Muscle of leg (tissue), 3 donors: ENCODE measurements at regions not wholly inside any gene's neighbourhood (a gene's known extent, or its start where the extent isn't known, plus 50 kb on each side); places are given as distances from the start of the nearest gene placed in this dataset.
A peak's percentile ranks its signal among the peaks of the same experiment; 100 is the strongest.

Experiments used
- DNase-seq: peaks from one replicate; pipeline ENCODE4 v3.0.0; 2013
- H3K27ac ChIP-seq: one replicate; pipeline ENCODE4 v1.5.1; 2013; ENCODE audit warnings: mild to moderate bottlenecking, low read length, control low read depth
- H3K27me3 ChIP-seq: one replicate; pipeline ENCODE4 v1.6.1; 2013; ENCODE audit warnings: low read length; ENCODE audit not compliant: control insufficient read depth, insufficient read depth
- H3K36me3 ChIP-seq: one replicate; pipeline ENCODE4 v1.6.1; 2013; ENCODE audit warnings: low read length; ENCODE audit not compliant: control insufficient read depth, insufficient read depth
- H3K4me1 ChIP-seq: one replicate; pipeline ENCODE4 v1.6.1; 2013; ENCODE audit warnings: low read length; ENCODE audit not compliant: control insufficient read depth, insufficient read depth
- H3K4me3 ChIP-seq: one replicate; pipeline ENCODE4 v1.5.1; 2013; ENCODE audit warnings: low read length, control low read depth
- H3K9me3 ChIP-seq: replicated peaks from 2 replicates; pipeline ENCODE4 v1.6.1; 2013; ENCODE audit warnings: low read depth, low read length; ENCODE audit not compliant: control insufficient read depth
- WGBS: methylation state at CpG from one replicate; pipeline ENCODE4 v1.1.5; 2013; ENCODE audit warnings: missing lambda C conversion rate; ENCODE audit not compliant: insufficient coverage; 5-methylcytosine and 5-hydroxymethylcytosine counted together

DNA sequence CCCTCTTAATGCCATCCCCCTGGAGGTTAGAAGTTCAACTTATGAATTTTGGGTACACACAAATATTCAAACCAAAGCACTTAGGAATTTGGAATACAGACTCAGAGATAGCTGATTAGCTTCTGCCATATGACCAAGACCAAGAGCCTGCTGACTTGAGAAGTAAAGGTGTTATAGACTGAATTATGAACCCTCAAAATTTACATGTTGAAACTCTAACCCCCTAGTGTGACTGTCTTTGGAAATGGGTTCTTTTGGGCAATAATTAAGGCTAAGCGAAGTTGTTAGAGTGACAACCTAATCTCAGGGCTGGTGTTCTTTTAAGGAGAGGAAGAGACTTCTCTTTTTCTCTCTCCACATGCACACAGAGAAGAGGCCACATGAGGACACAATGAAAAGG is 151.2 kb downstream of the COX18 start:
- Histone ChIP-seq H3K4me3 (no peak overlapping the region), H3K27ac (no peak overlapping the region), H3K4me1 (no peaks in the 10 kb centered on the region), H3K9me3 (no peaks in the 10 kb centered on the region), H3K36me3 (no peaks in the 10 kb centered on the region), H3K27me3 (no peaks in the 10 kb centered on the region)
- no CpG with 5 or more reads among the region's 1 CpG for WGBS
- no peak for DNase-seq

DNA sequence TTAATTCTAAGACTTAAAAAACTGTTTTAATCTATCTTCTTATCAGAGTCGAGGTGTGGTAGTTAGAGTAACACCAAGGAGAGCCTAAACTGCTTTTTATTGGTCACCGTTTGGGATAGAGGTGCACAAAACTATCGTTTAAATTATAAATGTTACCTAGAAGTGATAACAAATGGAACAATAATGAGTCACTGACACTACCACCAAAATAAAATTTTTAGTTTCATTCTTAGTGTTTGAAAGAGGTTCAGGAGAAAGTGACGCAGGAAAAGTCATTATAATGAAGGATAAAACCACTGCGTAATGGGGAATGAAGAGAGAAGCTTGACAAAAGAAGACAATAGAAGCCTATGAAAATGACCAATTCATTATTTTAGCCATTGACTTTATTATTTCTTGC is 158.2 kb downstream of the COX18 start:
- no peaks in the 10 kb centered on the region for H3K36me3 ChIP-seq
- no peak overlapping the region for H3K27ac ChIP-seq
- no CpG with 5 or more reads among the region's 5 CpGs for WGBS
- H3K4me1 ChIP-seq, result no peaks in the 10 kb centered on the region
- no peaks in the 10 kb centered on the region for H3K9me3 ChIP-seq
- DNase-seq, result no peak
- H3K4me3 ChIP-seq, result no peak overlapping the region
- no peaks in the 10 kb centered on the region for H3K27me3 ChIP-seq

DNA sequence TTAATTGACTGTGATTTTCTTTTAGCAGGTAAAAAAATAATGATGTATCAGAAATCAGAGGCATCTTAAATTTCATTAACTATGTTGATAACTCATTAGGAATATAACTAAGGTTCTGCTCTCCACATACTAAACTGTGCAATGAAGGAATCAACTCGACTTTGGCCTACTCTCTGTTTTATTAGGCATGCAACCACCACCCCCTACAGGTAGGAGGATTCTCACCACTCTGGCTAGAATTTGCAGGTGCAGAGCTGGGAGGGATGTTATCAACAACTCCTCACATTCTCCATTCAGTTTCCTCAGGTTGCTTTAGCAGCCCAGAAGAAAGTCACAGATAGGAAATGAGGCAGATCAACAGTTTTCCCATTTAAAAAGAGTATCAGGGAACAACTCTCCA is 160.1 kb downstream of the COX18 start:
- Histone ChIP-seq H3K4me1 (no peaks in the 10 kb centered on the region), H3K4me3 (no peak overlapping the region), H3K9me3 (no peaks in the 10 kb centered on the region), H3K27ac (no peak overlapping the region), H3K36me3 (no peaks in the 10 kb centered on the region), H3K27me3 (no peaks in the 10 kb centered on the region)
- no CpG with 5 or more reads among the region's 1 CpG for WGBS
- no peak for DNase-seq

GRCh38 chr4:72902354-72902753 is 167.2 kb downstream of the COX18 start:
- H3K4me3 ChIP-seq, result no peak overlapping the region
- no peaks in the 10 kb centered on the region for H3K9me3 ChIP-seq
- H3K27ac ChIP-seq, result no peak overlapping the region
- H3K27me3 ChIP-seq, result no peaks in the 10 kb centered on the region
- H3K36me3 ChIP-seq, result no peaks in the 10 kb centered on the region
- DNase-seq, result no peak
- WGBS, result no CpG with 5 or more reads among the region's 1 CpG
- no peaks in the 10 kb centered on the region for H3K4me1 ChIP-seq

GRCh38 chr4:72901553-72901952 is 168.0 kb downstream of the COX18 start:
- no peak for DNase-seq
- Histone ChIP-seq H3K4me1 (no peaks in the 10 kb centered on the region), H3K27ac (no peak overlapping the region), H3K36me3 (no peaks in the 10 kb centered on the region), H3K4me3 (no peak overlapping the region), H3K9me3 (no peaks in the 10 kb centered on the region), H3K27me3 (no peaks in the 10 kb centered on the region)
- WGBS, result no CpG with 5 or more reads among the region's 2 CpGs

GRCh38 chr4:72900952-72901351 is 168.6 kb downstream of the COX18 start:
- no peaks in the 10 kb centered on the region for H3K36me3 ChIP-seq
- no peaks in the 10 kb centered on the region for H3K4me1 ChIP-seq
- no peak overlapping the region for H3K4me3 ChIP-seq
- 23% methylated on average over 2 of the region's 2 CpGs for WGBS
- no peak for DNase-seq
- H3K27me3 ChIP-seq, result no peaks in the 10 kb centered on the region
- no peak overlapping the region for H3K27ac ChIP-seq
- H3K9me3 ChIP-seq, result no peaks in the 10 kb centered on the region

DNA sequence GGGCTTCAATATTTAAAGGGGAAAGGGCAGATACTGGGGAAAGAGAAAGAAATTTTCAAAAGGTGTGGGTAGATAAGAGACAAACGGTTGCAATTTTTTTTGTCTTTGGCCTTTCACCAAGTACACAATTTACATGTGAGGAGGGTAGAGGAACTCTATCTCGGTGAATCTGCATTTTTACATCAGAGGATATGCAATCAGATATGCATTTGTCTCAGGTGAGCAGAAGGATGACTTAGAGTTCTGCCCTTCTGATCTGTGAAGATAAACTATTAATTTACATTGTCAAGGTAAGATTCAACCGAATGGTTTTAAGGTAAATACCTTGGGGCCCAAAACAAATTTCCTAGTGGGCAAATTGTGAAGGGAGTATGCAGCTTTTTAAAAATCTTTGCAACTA is 169.9 kb downstream of the COX18 start:
- H3K9me3 ChIP-seq, result no peaks in the 10 kb centered on the region
- no peak for DNase-seq
- H3K4me1 ChIP-seq, result no peaks in the 10 kb centered on the region
- no CpG with 5 or more reads among the region's 3 CpGs for WGBS
- no peak overlapping the region for H3K4me3 ChIP-seq
- H3K27ac ChIP-seq, result no peak overlapping the region
- no peaks in the 10 kb centered on the region for H3K36me3 ChIP-seq
- H3K27me3 ChIP-seq, result no peaks in the 10 kb centered on the region

DNA sequence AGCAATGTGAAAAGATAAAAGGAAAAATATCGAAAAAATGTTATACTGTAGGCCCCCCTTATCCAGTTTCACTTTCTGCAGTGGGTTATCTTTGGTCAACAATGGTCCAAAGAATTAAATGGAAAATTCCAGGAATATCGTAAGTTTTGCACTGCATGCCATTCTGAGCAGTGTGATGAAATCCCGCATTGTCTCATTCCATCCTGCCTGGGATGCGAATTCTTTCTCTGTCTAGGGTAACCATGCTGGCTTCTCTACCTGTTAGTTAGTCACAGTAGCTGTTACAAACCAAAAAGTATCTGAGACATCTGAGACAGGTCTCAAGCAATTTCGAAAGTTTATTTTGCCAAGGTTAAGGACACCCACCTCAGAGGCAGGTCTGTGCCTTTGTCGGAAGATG is 170.3 kb downstream of the COX18 start:
- WGBS, result 92% methylated on average over 5 of the region's 6 CpGs

DNA sequence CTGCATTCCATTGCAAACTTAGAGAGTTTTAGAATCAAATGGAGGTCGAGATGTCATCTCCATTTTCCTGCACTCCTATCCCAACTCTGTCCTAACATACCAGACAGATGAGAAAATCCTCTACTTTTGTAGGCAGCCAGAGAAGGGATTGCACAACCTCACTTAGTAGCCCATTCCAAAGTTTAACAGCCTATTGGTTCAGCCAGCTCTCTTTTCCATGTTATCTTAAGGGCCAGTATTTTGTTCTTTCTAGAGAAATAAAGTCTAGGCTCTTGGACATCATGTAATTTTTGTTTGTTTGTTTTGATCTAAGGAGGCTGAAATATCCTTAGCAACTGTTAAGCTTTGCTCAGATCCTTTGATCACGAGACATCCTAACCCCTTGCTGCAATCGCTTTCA is 173.0 kb downstream of the COX18 start:
- Histone ChIP-seq H3K4me3 (no peak overlapping the region), H3K27ac (no peak overlapping the region), H3K9me3 (no peaks in the 10 kb centered on the region), H3K4me1 (no peaks in the 10 kb centered on the region), H3K36me3 (no peaks in the 10 kb centered on the region), H3K27me3 (no peaks in the 10 kb centered on the region)
- DNase-seq, result peak; percentile 71
- no CpG with 5 or more reads among the region's 3 CpGs for WGBS

More for the DNA sequence above, 170.3 kb downstream of the COX18 start:
- no peaks in the 10 kb centered on the region for H3K4me1 ChIP-seq
- no peaks in the 10 kb centered on the region for H3K27me3 ChIP-seq
- H3K9me3 ChIP-seq, result no peaks in the 10 kb centered on the region
- no peak overlapping the region for H3K4me3 ChIP-seq
- H3K36me3 ChIP-seq, result no peaks in the 10 kb centered on the region
- DNase-seq, result no peak
- no peak overlapping the region for H3K27ac ChIP-seq

DNA sequence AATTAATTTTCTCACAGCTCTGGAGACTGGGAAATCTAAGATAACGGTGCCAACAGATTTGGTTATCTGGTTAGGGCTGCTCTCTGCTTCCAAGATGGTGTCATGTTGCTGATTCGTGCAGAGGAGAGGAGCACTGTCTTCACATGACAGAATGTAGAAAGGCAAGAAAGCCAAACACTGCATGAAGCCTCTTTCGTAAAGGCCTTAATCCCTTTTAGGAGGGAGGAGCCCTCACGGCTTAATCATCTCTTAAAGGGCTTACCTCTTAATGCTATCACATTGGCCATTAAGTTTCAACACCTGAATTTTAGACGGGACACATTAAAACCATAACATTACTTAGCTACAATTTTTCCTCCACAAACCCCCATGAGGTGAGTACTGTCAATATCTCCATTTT is 174.1 kb downstream of the COX18 start:
- H3K9me3 ChIP-seq, result no peaks in the 10 kb centered on the region
- H3K36me3 ChIP-seq, result no peaks in the 10 kb centered on the region
- no peak overlapping the region for H3K4me3 ChIP-seq
- no peaks in the 10 kb centered on the region for H3K4me1 ChIP-seq
- WGBS, result 63% methylated on average over 2 of the region's 5 CpGs
- no peaks in the 10 kb centered on the region for H3K27me3 ChIP-seq
- no peak for DNase-seq
- no peak overlapping the region for H3K27ac ChIP-seq

- Histone ChIP-seq H3K36me3 (no peaks in the 10 kb centered on the region), H3K9me3 (no peaks in the 10 kb centered on the region), H3K4me1 (no peaks in the 10 kb centered on the region), H3K27ac (no peak overlapping the region), H3K27me3 (no peaks in the 10 kb centered on the region), H3K4me3 (no peak overlapping the region)
- DNase-seq, result no peak
- no CpG with 5 or more reads among the region's 2 CpGs for WGBS
Observed at GRCh38 chr4:72893354-72894066, 176.0 kb downstream of the COX18 start.
